ENCODE measurements at regions not wholly inside any gene's neighbourhood (a gene's known extent, or its start where the extent isn't known, plus 50 kb on each side); places are given as distances from the start of the nearest gene placed in this dataset.

DNA sequence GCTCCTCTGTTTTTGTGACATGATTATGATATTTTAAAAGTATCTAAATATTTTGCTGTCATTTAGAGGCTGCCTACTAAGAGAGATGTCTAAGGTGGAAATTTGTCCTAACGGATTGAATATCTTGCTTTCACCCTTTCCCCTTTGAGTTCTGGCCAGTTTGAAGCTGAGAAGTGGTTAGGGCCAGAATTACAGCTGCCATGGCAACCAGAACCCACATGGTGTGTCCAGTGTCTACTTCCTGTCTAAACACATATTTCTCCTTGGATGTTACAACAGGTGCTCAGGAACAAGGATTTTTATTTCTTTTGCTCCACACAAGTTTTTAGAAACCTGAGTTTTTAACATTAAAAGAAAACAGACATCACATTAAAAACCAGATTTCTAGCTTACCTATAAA, 335.1 kb upstream of the OR4E1 start:
- no peaks in the 10 kb centered on the region for H3K27me3 ChIP-seq (ENCODE audit: low read depth)
- intact Hi-C loops (cut with DNase I) = no loop called here
- peaks cover 8% of the 10 kb centered on the region for H3K4me1 ChIP-seq
- H3K27ac ChIP-seq = no peak overlapping the region
- no peak overlapping the region for H3K4me3 ChIP-seq
- ATAC-seq = no peak
- no peaks in the 10 kb centered on the region for H3K36me3 ChIP-seq
- TF ChIP-seq, protein P1, sequence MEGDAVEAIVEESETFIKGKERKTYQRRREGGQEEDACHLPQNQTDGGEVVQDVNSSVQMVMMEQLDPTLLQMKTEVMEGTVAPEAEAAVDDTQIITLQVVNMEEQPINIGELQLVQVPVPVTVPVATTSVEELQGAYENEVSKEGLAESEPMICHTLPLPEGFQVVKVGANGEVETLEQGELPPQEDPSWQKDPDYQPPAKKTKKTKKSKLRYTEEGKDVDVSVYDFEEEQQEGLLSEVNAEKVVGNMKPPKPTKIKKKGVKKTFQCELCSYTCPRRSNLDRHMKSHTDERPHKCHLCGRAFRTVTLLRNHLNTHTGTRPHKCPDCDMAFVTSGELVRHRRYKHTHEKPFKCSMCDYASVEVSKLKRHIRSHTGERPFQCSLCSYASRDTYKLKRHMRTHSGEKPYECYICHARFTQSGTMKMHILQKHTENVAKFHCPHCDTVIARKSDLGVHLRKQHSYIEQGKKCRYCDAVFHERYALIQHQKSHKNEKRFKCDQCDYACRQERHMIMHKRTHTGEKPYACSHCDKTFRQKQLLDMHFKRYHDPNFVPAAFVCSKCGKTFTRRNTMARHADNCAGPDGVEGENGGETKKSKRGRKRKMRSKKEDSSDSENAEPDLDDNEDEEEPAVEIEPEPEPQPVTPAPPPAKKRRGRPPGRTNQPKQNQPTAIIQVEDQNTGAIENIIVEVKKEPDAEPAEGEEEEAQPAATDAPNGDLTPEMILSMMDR (IDR thresholded peaks at IDR 0.05) = no peak
- H3K9me3 ChIP-seq = no peaks in the 10 kb centered on the region
- no peak for DNase-seq

DNA sequence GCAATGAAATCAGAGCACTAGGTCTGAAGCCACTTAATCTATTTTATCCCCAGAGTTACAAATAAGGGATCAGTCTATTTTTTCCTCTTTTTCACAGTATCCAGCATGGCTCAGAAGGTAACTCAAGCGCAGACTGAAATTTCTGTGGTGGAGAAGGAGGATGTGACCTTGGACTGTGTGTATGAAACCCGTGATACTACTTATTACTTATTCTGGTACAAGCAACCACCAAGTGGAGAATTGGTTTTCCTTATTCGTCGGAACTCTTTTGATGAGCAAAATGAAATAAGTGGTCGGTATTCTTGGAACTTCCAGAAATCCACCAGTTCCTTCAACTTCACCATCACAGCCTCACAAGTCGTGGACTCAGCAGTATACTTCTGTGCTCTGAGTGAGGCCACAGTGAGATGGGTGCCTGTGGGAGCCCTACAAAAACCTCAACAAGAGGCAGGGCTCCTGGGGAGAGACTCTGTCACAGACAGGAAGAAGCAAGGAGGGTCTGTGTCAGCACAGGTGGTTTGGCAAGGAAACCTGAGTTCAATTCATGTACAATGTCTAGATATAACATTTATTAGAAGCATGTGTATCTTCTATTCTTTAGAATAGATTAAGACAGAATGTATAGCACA, 334.3 kb upstream of the OR4E1 start:
- Histone ChIP-seq H3K27me3 (ENCODE audit: low read depth) (no peaks in the 10 kb centered on the region), H3K4me3 (no peak overlapping the region), H3K4me1 (peaks cover 8% of the 10 kb centered on the region), H3K36me3 (no peaks in the 10 kb centered on the region), H3K9me3 (no peaks in the 10 kb centered on the region), H3K27ac (no peak overlapping the region)
- DNase-seq (no peak), ATAC-seq (no peak)
- TF ChIP-seq, protein P1 (IDR thresholded peaks at IDR 0.05) = no peak
- intact Hi-C loops (cut with DNase I) = no loop called here

- intact Hi-C loops (cut with DNase I) = no loop called here
- Histone ChIP-seq H3K27ac (no peak overlapping the region), H3K36me3 (no peaks in the 10 kb centered on the region), H3K4me1 (peaks cover 8% of the 10 kb centered on the region), H3K9me3 (no peaks in the 10 kb centered on the region), H3K27me3 (ENCODE audit: low read depth) (no peaks in the 10 kb centered on the region), H3K4me3 (no peak overlapping the region)
- no peak for ATAC-seq
- TF ChIP-seq, protein P1 (IDR thresholded peaks at IDR 0.05) = no peak
- no peak for DNase-seq
These were observed 333.7 kb upstream of the OR4E1 start for GRCh38 chr14:22007363-22007762.

GRCh38 chr14:22003461-22003860, 329.8 kb upstream of the OR4E1 start:
- Histone ChIP-seq H3K4me3 (no peak overlapping the region), H3K36me3 (no peaks in the 10 kb centered on the region), H3K9me3 (no peaks in the 10 kb centered on the region), H3K27me3 (ENCODE audit: low read depth) (no peaks in the 10 kb centered on the region), H3K27ac (no peak overlapping the region), H3K4me1 (no peaks in the 10 kb centered on the region)
- ATAC-seq (no peak), DNase-seq (no peak)
- intact Hi-C loops (cut with DNase I) = no loop called here
- TF ChIP-seq, protein P1 (IDR thresholded peaks at IDR 0.05) = no peak

GRCh38 chr14:22002860-22003284, 329.3 kb upstream of the OR4E1 start:
- H3K9me3 ChIP-seq = no peaks in the 10 kb centered on the region
- ATAC-seq (peak in 1 of 2 donors; percentile 18), DNase-seq (peak; percentile 47)
- TF ChIP-seq, protein P1 (IDR thresholded peaks at IDR 0.05) = peak; percentile 28
- no peaks in the 10 kb centered on the region for H3K36me3 ChIP-seq
- intact Hi-C loops (cut with DNase I) = no loop called here
- no peaks in the 10 kb centered on the region for H3K4me1 ChIP-seq
- H3K27me3 ChIP-seq (ENCODE audit: low read depth) = no peaks in the 10 kb centered on the region
- no peak overlapping the region for H3K4me3 ChIP-seq
- no peak overlapping the region for H3K27ac ChIP-seq
